ENCODE measurements at regions not wholly inside any gene's neighbourhood (a gene's known extent, or its start where the extent isn't known, plus 50 kb on each side); places are given as distances from the start of the nearest gene placed in this dataset.

GRCh38 chr11:39628311-39628710, 1831.1 kb downstream of the LRRC4C start:
- TF ChIP-seq CTCF (conservative IDR thresholded peaks at IDR 0.05), result no peak
- TF ChIP-seq ZFX (IDR thresholded peaks at IDR 0.05), result no peak

Measured in C4-2B (cell line).